Hippocampal formation (tissue), 2 donors: ENCODE measurements at regions not wholly inside any gene's neighbourhood (a gene's known extent, or its start where the extent isn't known, plus 50 kb on each side); places are given as distances from the start of the nearest gene placed in this dataset.

ENCODE experiments used
- DNase-seq, 2 donors: peaks; one replicate each; lab custom pipeline; 2025; lab: John Stamatoyannopoulos, UW

- no peak for DNase-seq
Measured at GRCh38 chr5:58403822-58404433, 56.0 kb downstream of the PLK2 start.

- no peak for DNase-seq
Measured at GRCh38 chr5:58401701-58402100, 58.2 kb downstream of the PLK2 start.

- DNase-seq: no peak
Measured at GRCh38 chr5:58400737-58401136, 59.1 kb downstream of the PLK2 start.

- DNase-seq: no peak
Measured at GRCh38 chr5:58399951-58400350, 59.9 kb downstream of the PLK2 start.

GRCh38 chr5:58394339-58394738 is 65.5 kb downstream of the PLK2 start:
- no peak for DNase-seq

GRCh38 chr5:58393716-58394115 is 66.2 kb downstream of the PLK2 start:
- no peak for DNase-seq

GRCh38 chr5:58392496-58392895 is 67.4 kb downstream of the PLK2 start:
- DNase-seq: no peak

GRCh38 chr5:58383448-58383847 is 76.4 kb downstream of the PLK2 start:
- DNase-seq: no peak

- DNase-seq: no peak
Measured at GRCh38 chr5:58382131-58382534, 77.8 kb downstream of the PLK2 start.

- DNase-seq: no peak
Measured at GRCh38 chr5:58381566-58381965, 78.3 kb downstream of the PLK2 start.

GRCh38 chr5:58380655-58381054 is 79.2 kb downstream of the PLK2 start:
- DNase-seq: no peak

- no peak for DNase-seq
Measured at GRCh38 chr5:58378613-58379390, 81.1 kb downstream of the PLK2 start.

- no peak for DNase-seq
Measured at GRCh38 chr5:58370606-58371005, 89.3 kb downstream of the PLK2 start.

GRCh38 chr5:58369513-58370190 is 90.2 kb downstream of the PLK2 start:
- no peak for DNase-seq

GRCh38 chr5:58366461-58366860 is 93.4 kb downstream of the PLK2 start:
- DNase-seq: no peak

- no peak for DNase-seq
Measured at GRCh38 chr5:58365791-58366190, 94.1 kb downstream of the PLK2 start.

GRCh38 chr5:58363461-58364249 is 96.2 kb downstream of the PLK2 start:
- DNase-seq: no peak

GRCh38 chr5:58362135-58362534 is 97.8 kb downstream of the PLK2 start:
- no peak for DNase-seq

- no peak for DNase-seq
Measured at GRCh38 chr5:58360794-58361193, 99.1 kb downstream of the PLK2 start.

- no peak for DNase-seq
Measured at GRCh38 chr5:58359981-58360380, 99.9 kb downstream of the PLK2 start.

GRCh38 chr5:58358501-58359178 is 101.2 kb downstream of the PLK2 start:
- DNase-seq: no peak
